GM18511 (cell line): ENCODE measurements at regions not wholly inside any gene's neighbourhood (a gene's known extent, or its start where the extent isn't known, plus 50 kb on each side); places are given as distances from the start of the nearest gene placed in this dataset.

Source experiments
- ATAC-seq: cut with Tn5 transposase; IDR thresholded peaks from one replicate; pipeline ENCODE4 v1.9.1; 2021; ENCODE audit warnings: mild to moderate bottlenecking, moderate library complexity; ENCODE audit not compliant: unreplicated experiment

DNA sequence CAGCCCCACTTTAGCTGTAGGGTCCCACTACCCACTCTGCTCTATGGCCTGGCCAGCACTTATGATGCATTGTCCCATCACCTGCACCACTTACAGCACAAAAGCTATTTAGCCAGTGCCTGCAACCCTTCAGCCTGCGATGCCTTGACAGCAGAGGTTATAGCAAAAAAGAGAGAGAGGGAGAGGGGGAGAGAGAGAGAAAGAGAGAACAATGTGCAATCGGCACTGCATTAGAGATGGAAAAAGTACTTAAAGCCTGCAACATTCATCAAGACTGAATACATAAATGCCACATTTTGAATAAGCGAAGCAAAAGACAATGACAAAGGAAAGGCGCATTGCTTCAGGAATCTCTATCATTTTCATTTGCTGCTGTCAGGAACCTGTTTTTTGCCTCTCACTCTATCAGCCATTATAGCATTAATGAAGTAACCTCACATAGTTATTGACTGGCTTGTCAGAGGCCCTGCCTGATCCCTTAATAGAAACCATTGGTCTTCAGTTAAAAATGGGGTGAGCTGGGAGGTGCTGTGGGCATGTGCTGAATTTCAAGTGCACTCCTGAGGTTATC is 833.1 kb downstream of the BCL11A start:
- ATAC-seq: no peak

- ATAC-seq: peak; percentile 78
Observed at GRCh38 chr2:59713577-59713976, 839.9 kb downstream of the BCL11A start.

DNA sequence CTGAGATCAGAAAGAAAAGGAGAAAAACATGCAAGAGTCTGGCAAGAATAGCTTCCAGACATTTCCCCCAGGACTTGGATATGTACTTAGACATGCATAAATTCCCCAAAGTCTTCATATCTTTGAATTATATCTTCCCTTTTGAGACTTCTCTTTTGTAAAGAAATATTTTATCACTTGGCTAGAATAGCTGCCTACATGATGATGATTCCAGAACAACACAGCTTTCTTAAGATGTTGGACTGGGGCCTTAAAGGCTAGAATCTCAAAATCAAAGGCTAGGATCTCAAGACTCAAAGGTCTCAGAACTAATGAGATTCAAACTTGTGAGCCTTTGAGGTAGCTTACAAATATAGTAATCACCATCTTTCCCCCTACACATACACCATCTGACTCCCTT is 842.3 kb downstream of the BCL11A start:
- no peak for ATAC-seq

- ATAC-seq: no peak
Observed at GRCh38 chr2:59706729-59707128, 846.7 kb downstream of the BCL11A start.

- ATAC-seq: no peak
Observed at GRCh38 chr2:59703796-59704195, 849.7 kb downstream of the BCL11A start.

DNA sequence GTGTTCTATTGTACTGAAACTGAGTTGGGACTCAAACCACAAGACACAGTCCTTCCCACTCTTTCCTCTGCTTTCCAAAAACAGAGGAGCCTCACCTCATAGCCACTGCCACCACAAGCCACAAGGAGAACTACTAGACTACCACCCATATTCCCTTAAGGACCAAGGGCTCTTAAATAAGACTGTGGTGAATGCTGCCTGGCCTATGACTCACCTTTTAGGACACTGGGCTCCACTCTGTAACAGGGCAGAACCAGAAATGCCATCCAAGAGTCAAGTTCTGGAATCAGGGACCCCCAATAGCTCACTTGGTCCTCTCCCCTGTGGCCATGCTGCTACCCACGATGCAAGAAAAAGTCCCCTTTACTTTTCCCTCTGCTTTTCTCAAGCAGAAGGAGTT is 851.4 kb downstream of the BCL11A start:
- no peak for ATAC-seq

DNA sequence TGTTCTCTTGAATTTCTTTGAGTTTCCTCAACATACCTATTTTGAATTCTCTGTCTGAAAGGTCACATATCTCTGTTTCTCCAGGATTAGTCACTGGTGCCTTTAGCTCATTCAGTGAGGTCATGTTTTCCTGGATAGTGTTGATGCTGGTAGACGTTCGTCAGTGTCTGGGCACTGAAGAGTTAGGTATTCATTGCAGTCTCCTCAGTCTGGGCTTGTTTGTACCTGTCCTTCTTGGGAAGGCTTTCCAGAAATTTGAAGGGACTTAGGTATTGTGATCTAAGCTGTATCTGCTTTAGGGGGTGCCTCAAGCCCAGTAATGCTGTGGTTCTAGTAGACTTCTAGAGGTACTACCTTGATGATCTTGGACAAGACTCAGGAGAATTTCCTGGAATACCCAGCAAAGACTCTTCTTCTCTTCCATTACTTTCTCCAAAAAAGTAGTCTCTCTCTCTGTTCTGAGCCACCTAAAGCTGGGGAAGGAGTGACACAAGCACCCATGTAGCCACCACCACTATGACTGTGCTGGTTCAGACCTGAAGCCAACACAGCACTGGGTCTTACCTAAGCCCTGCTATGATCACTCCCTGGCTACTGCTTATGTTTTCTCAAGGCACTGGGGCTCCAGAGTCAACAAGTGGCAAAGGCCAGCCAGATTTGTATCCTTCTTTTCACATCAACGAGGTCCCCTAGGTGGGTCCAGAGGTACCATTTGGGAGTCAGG is 852.0 kb downstream of the BCL11A start:
- ATAC-seq: no peak

DNA sequence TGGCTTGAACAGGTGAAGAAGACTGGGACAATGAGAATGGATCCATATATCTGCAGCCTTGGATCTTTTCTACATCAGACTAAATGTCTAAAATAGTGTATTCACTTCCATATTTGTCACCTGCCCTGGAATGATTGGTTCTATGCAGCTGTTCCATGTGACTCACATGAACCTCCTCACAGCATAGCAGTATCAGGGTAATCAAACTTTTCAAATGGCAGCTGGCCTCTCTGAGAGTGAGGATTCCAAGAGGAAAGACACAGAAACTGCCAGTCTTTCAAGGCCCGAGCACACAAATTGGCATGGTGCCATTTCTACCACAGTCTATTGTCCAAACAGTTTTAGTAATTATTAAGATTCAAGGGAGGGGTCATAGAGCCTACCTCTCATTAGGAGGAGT is 859.3 kb downstream of the BCL11A start:
- ATAC-seq: no peak

GRCh38 chr2:59693231-59693959 is 860.1 kb downstream of the BCL11A start:
- ATAC-seq: no peak

- no peak for ATAC-seq
Observed at GRCh38 chr2:59691518-59692190, 861.8 kb downstream of the BCL11A start.

- ATAC-seq: no peak
Observed at GRCh38 chr2:59690849-59691248, 862.6 kb downstream of the BCL11A start.

- no peak for ATAC-seq
Observed at GRCh38 chr2:59684771-59685166, 868.7 kb downstream of the BCL11A start.

GRCh38 chr2:59684116-59684770 is 869.2 kb downstream of the BCL11A start:
- ATAC-seq: no peak

DNA sequence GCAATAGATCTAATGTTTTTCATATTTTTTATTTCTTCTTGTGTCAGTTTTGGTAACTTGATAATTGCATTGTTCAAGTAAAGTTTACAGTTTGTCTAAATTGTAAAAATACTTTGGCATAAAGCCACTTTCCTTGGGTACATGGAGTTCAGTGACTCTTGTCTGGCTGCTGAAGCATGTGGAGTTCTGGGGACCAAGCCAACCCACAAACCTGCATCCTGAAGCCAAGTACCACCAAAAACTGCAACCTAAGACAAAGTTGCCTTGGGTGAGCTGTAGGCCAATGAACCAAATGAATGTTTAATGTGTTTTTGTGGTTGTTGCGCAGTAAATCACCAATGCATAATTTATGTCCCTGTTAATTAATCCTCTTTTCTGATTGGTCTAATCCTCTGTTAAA is 872.6 kb downstream of the BCL11A start:
- no peak for ATAC-seq

- no peak for ATAC-seq
Observed at GRCh38 chr2:59677158-59677557, 876.3 kb downstream of the BCL11A start.

GRCh38 chr2:59674100-59674499 is 879.4 kb downstream of the BCL11A start:
- no peak for ATAC-seq

DNA sequence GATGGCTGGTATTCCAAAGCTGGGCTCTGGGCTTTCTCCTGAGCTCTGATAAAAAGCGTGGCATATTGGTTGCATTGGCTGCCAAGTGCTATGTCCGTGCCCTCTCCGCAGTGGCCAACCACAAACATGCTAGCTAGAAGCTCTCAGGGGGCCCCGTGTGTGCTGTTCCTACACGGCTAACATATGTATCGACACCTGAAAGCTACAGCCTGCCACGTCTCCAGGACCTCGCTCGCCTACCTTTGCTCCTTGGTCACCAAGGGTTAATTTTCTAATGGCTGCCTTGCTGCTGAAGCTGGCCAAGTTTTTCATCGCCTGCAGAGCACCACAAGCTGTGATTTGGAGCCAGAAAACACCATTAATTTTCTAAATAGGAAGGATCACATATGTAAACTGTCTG is 888.4 kb downstream of the BCL11A start:
- no peak for ATAC-seq

GRCh38 chr2:59662127-59662861 is 891.2 kb downstream of the BCL11A start:
- ATAC-seq: no peak

DNA sequence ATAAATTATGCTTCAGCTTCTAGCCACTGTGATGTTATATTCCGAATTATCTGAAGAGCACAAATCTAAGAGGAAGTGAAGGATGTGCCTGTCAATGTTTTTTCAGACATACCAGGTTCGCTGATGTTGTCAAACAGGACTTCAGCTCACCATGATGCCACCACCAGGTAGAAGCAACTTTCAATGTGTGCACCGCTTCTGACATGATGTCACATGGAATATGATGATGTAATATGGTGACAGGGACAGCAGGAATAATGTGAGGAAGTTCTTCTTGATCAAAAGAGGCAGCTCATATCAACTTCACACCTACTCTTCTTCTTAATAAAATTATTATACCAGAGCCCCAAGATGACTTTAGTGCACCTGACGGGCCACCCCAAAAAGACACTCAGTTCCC is 893.2 kb downstream of the BCL11A start:
- no peak for ATAC-seq

GRCh38 chr2:59658906-59659635 is 894.4 kb downstream of the BCL11A start:
- no peak for ATAC-seq
